NCI-H2107 treated with DMSO at 0.1 percent for 48 hours (cell line): ENCODE measurements at regions not wholly inside any gene's neighbourhood (a gene's known extent, or its start where the extent isn't known, plus 50 kb on each side); places are given as distances from the start of the nearest gene placed in this dataset.
A peak's percentile ranks its signal among the peaks of the same experiment; 100 is the strongest.

Experiments
- DNase-seq: peaks from one replicate; lab custom pipeline; 2025; ENCODE audit not compliant: unreplicated experiment; lab: John Stamatoyannopoulos, UW

DNA sequence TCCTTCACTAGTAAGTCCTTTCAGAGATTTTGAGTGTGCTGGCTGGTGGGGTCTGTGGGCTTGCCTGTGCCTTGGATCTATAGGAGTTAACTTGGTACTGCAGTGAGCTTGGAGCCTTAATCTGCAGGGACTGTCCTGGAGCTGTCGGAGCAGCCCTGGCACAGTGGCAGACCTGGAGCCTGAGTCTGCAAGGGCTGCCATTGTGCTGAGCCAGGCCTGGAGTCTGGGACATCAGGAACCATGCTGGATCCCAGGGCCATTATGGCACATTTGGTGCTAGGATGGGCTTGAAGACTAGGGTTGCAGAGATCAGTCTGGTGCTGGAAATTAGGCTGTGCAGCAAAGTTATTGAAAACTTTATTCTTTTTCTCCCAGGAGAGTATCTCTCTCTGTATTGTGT lies 665.4 kb downstream of the METTL15 start:
- no peak for DNase-seq

DNA sequence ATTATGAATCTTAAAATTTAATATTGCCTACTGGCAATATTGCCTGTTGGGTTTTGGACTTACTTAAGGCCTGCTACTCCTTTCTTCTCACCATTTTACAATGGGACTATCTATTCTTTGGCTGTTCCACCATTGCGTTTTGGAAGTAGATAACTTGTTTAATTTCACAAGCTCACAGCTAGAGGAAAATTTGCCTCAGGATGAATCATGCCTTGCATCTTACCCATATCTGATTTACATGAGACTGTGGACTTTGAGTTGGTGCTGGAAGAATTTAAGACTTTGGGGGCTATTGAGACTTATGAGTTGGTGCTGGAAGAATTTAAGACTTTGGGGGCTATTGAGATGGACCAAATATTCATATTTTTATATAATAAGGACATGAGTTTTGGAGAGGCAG lies 662.6 kb downstream of the METTL15 start:
- no peak for DNase-seq

DNA sequence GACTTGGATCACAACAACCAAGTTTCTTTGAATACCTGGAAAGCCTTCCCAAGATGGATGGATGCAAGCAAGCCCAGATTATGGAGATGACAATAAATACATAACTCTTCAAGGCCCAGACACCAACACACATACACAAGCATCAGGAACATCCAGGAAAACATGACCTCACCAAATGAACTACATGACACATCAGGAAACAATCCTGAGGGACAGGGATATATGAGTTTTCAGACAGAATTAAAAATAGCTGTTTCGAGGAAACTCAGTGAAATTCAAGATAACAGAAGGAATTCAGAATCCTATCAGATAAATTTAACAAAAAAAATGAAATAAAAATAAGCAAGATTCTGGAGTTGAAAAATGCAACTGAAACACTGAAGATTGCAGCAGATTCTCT lies 659.4 kb downstream of the METTL15 start:
- no peak for DNase-seq

DNA sequence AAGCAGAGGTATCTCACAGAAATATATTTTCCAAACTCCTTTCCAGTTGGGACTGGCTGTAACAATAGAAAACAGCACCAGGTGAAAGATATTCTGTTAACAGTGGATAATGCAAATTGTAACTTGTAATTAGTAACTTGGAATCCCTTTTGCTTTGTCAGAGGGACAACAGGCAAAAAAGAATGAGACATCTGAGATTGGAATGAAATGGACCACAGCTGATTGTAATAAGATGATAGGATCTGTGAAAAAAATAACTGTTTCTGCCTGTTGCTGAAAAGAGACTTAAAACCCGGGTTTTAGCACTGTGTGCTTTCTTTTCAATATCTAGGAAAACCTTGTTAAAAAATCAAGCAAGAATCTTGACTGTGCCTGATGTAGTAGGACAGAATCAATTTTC lies 655.7 kb downstream of the METTL15 start:
- DNase-seq: no peak

DNA sequence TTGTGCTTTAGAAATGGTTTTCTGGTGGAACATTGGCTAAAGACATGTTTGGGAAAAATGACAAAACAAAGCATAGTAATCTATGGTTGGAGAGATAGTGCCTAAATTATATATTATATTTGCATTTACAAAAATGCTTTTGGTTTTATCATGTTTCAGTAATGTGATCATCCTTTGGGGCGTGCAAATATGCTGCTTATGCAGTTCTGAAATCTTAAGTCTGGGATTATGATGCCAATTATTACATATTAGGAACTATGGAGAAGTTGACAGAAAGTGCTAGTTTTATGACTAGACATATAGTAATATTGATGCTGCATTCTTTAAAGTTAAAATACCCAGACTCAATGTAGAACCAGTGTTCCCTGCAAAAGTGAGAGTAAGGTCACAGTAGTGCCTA lies 655.0 kb downstream of the METTL15 start:
- no peak for DNase-seq

DNA sequence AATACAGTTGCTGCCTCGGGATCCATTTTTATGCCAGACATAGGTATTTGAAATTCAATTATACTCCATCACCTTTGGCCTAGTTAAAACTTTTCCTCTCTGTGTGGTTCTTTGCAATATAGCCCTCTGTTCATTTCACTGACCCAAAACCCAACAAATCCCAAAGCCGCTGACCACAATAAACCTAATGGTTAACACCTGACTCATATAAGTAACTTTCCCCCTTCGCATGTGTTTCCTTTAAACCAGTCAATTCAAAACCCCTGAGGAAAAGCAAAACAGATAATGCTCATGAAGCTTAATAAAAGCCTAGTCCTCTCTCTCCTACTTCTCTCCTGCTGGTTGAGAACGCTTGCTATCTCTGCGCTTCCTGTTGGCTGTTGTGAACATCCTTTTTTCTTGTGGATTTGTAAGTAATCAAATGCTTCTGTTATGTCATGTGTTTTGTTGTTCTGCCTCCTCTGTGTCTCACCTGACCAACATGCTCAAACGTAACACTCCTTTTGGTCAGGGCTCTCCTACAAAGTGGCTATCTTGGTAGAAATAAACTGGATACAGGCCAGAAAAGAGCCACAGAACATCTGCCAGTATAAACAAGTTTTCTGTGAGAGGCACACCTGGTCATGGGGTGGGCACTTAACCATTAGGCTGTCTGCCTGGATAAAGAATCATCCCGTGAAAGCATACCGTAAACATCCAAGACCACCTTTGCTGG lies 652.6 kb downstream of the METTL15 start:
- DNase-seq: peak; percentile 73

DNA sequence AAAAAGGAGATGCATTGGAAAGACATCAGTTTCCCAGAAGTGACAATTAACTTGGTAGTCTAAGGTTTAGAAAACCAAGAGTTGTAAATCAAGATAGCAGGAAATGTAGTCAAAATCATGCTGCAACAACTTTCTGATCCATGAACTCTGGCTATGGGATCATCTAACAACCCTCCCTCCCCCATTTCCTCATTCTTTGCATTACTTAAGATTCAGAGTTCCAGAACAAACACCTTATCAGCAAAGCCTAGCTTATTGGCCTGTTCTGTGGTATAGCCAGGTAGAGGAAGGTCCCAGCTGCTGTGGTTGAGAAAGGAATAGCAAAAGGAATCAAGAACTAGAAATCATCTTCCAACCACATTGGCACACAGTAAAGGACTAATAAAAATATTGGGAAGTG lies 651.1 kb downstream of the METTL15 start:
- DNase-seq: no peak

DNA sequence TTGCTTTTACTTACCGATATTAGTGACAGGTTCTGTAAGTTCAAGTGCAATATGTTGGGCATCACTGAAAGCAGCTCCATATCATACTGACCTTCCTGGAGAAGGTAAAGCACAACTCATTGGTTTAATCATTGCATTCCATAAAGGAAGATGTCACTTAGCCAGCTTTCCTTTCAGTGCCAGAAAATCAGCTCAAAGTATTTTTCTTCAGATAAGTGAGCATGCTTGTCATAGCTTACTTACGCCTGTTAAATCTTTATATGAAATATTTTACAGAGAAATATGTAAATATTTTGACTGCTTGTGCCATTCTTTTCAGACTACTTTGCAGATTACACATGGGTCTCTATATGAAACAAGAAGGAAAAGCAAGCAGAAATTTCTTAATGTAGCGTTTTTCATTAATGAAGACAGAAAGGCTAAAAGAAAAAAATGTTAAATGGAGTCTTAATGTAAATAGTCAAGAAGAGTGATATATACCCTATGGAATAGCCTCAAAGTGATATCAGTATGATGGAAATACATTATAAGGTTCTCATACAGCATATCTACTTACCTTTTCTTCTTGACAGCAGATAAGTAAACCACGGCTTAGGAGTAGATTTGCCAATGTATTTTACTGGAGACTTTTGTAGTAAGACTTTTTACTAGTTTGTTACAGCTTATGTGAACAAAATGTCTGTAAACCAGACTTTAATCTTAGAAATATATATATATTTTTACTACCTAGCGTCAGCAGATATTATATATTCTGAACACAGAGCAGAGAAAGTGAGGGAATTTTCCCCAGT lies 649.7 kb downstream of the METTL15 start:
- no peak for DNase-seq

DNA sequence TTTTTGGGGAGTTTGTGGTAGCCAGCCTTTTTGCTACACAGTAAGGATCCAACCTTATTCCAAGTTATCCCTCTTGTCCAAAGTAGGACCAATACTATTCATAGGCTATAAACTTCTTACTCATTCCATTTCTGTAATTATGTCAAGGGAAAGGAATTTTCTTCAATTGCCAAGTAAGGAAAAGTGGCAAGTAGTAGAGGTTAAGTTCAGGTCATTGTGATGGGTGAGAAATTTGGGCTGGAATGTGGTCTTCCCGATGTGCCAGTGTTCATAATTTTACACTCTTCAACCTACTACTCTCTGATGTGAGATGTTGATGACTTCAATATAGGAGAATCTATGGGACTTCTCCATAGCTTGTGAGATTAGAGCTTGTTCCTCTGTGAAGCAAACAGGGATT lies 648.8 kb downstream of the METTL15 start:
- no peak for DNase-seq

DNA sequence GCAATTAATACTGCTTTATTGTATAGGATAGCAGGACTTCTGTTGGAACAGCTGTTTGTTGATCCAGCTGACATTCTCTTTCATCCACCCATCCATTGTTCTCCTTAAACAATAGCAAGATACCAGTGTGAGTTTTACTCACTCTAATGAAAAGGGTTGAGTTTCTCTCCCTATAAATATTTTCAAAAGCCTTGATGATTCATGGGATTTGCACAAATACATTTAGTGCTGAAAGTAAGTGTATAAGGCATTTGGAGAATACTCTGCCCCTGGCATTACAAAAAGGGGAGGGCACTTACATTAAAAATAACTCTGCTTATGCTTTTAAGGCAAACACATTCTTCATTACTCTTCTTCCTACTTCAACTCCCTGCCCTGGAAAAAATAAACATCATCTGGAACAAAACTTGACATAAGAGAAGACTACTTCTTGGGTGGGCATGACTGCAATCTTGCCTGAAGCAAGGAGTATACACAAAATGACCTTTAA lies 634.9 kb downstream of the METTL15 start:
- DNase-seq: peak; percentile 27

DNA sequence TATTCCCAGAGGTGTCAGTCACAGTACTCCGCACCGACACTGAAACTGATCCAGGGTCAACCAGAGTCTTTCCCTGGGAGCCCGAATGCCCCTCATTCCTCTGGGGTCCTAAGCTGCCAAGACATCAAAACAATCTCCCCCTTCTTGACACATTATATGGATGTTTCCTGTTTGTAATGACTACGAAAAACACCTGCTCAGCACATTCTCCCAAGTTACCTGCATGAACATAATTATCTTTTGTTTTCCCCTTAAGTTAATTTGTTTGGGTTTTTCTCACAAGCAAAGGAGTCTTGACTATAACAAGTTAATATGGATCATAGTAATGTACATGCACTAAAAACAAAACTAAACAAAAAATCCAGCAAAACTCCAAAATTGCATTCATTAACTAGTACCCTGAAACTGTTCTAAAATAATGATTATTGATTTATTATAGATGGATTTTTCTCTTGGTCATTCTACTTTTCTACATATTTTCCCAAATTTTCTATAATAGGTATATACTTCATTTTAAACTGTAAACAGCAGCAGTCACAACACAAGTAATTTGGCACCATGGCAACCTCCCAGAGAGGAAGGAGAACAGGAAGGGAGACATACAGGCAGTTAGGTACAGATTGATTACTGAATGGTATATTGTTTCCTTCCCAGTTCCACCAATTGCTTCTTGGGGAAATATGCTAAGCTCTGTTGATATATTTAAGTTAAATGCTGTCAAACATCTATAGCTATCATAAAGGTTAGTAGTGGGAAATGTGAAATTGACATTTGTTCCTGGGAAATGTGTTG lies 631.5 kb downstream of the METTL15 start:
- no peak for DNase-seq

DNA sequence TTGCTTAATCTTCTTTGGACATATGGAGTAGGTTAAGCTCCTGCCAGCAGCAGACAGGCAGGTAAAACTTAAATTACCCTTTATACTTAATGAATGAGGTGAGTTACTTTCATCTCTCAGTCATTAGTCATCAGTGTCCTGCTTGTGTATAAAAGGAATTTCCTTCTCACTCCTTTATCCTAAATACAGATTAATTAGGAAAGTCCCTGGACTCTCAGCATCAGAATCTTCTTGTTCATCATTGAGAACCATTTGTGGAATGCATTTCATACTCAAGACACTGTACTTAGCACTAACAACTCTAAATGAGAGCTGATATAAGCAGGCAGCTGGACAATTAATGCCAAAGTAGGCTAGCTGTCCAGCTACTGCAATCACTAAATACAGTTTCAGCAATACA lies 630.4 kb downstream of the METTL15 start:
- DNase-seq: no peak

DNA sequence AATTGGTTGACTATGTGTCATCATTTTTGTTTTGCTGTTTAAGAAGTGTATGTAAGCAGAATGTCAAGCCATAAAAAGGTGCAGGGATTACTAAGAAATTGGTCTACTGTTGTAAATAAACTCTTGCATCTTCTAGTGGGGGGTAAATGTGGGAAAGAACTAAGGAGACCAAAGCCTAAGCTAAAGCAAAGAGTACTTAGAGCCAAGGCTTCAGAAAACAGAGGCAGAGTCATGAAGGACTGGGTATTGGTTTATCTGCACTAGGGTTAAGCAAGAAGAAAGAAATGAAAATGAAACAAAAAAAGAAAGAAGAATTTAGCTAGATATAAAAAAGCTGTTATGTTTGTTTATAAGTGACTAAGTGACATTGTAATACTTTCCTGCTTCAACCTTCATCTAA lies 628.1 kb downstream of the METTL15 start:
- DNase-seq: no peak

DNA sequence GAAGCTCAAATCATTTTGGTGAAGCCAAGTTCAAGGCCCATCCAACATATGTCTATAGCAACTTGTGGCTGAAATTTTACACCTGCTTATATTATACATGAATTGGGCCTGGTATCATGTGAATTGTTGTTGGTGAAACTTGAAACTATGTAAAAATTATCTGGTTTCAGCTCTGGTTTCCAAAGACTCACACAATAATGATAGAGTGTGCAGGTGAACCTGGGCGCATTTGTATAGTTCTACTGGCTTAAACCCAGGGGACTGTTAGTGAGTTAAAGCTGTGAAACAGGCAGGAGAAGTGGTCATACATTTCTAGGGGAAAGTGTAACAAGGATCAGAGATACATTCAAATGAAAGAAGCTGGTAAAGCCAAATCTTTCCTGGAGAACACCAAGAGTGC lies 627.3 kb downstream of the METTL15 start:
- DNase-seq: peak; percentile 91

DNA sequence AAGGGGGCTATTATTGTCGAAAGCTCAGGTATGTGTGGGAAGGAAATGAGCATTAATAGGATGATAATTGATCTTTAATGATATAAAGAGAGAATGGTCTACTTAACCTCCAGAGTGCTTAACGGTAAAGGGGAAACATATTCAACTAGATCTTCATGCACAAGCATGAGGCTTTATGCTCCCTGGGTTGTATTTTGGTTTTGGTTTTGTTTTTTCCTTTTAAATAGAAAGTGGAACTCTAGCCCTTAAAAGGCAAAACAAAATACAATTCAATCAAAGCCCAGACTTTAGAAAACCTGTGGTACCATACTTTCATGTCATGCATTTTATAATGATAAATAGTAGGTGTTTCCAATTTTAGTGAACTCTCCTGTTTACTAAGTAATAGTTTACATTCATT lies 622.7 kb downstream of the METTL15 start:
- DNase-seq: no peak

DNA sequence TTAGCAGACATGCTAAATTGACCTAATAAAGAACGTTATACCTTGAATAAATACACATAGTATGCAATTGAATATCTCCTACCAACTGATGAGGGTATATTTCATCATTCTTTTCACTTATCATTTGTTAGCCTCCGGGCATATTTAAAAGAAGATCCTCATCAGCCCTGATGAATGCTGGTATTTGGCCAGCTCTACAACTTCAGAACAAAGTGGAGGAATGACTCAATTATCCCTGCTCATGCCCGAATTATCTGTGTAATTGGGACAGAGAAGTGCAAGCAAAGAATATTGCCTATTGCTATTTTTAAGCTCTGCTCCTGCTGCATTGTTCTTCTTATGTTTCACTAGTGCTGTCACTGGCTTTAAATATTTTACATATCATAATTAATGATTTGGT lies 622.1 kb downstream of the METTL15 start:
- no peak for DNase-seq

DNA sequence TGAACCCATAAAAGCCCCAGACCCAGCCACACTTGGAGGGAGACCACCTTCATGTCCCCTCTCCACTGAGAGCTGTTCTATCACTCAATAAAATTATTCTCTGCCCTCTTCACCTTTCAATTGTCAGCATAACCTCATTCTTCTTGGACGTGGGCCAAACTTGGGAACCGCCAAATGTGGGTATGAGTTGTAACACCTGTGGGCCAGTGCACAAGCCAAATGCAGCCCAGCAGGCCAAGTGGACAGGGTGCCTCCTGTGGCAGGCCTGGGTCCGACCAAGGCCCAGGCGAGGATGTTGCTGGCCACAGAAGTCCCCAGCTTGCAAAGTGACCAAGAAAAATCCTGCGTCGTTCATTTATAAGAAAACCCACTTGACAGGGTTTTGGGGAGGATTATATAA lies 621.2 kb downstream of the METTL15 start:
- no peak for DNase-seq

DNA sequence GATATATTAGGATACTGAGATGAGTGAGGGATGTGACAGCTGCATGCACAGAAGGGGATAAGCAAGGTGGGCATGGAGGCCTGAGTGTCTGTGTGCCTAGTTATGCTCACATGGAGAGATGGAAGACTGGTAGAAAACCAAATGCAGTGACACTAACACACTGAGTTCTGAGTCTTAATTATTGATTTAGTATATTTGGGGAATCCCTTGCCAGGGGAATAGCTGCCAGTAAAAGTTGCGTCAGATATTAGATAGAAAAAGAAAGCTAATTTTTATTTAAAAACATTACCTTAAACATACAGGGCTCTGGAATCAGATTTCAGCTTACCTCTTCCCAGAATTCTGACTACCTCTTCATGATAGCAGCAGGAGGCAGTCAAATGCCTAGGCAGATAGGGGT lies 620.5 kb downstream of the METTL15 start:
- DNase-seq: no peak

DNA sequence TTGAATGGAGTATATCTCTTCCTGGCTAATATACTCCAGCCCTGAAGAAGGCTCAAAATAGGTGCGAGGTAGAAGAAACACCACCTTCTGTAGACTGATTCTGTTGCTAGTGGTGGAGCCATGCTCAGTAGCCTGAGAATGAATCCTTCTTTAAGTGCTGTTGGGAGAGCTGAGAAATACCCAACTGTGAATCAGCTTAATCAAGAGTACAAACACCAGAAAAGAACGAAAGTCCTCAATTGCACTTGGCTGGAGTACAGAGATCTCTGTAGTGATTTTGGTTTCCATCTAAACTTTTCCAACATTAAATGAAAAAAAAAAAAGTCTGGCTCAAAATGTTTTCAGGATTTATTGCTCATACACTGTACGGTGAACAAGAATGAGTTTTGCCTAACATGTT lies 619.1 kb downstream of the METTL15 start:
- DNase-seq: no peak

DNA sequence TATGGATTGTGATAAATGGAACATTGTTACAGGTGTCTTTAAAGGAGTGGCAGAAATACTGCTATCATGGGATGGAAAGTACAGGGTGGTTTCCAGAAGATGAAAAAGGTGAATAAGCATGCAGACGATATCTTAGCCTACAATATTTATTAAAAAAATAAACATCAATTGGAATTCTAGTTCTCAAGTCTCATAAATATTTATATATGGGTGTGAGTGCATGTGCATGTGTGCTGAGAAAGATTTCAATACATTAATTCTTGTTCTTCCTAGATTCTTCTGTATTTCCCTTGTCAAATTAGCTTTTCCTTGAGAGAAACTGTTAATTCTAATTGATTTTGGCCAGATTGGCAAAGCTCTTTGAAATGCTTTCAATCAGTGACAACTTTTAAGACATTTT lies 618.2 kb downstream of the METTL15 start:
- DNase-seq: no peak

DNA sequence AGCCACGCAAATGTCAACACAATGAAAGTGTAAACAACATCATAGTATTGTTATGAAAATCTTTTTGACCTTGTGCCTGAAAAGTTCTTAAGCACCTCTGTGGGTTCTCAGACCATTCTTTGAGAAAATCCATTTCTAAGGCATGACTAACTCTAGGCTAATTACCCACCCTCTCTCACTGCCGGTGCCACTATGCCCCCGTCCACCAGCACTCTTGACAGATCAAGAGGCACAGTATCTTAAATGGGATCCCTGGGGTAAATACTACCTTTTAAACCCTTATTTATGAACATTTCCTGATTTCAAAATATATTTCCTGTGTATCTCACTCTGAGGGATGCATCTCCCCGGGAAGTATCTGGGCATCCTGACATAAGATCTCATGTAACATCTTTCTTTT lies 607.5 kb downstream of the METTL15 start:
- no peak for DNase-seq

DNA sequence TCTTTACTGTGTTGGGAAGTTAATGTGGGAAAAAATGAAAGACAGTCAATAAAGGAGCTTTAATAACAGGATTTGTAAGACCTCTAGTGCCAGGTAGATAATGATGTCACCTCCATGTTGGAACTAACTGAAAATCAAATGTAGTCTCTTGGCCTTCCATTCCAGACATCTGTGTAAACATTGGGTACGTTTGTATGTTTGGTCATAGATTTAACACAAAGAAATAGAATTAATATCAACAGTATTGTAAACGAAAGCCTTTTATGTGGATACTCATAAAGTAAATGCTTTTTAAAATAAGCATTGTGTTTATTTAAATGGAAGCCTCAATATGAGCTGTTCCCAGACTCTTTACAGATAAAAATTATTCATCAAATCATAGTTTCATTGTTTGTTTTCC lies 605.7 kb downstream of the METTL15 start:
- no peak for DNase-seq
